ENCODE measurements at regions not wholly inside any gene's neighbourhood (a gene's known extent, or its start where the extent isn't known, plus 50 kb on each side); places are given as distances from the start of the nearest gene placed in this dataset.
"Not testable (repeated sequence)": the region's sequence is repeated elsewhere in the genome, so short reads cannot be mapped to it uniquely, and the experiment has no call there.

- Histone ChIP-seq H3K9me3 (ENCODE audit: control insufficient read depth, insufficient read depth, low read length) (no peaks in the 10 kb centered on the region), H3K4me1 (ENCODE audit: insufficient read depth, low read length) (no peaks in the 10 kb centered on the region), H3K9ac (ENCODE audit: low read depth, low read length) (no peak overlapping the region), H3K36me3 (ENCODE audit: insufficient read depth, low read length) (no peaks in the 10 kb centered on the region)
These were observed 105.3 kb downstream of the CXCL12 start for GRCh38 chr10:44279426-44280126.

- Histone ChIP-seq H3K4me1 (ENCODE audit: insufficient read depth, low read length) (no peaks in the 10 kb centered on the region), H3K36me3 (ENCODE audit: insufficient read depth, low read length) (no peaks in the 10 kb centered on the region), H3K9ac (ENCODE audit: low read depth, low read length) (no peak overlapping the region), H3K9me3 (ENCODE audit: control insufficient read depth, insufficient read depth, low read length) (no peaks in the 10 kb centered on the region)
These were observed 106.0 kb downstream of the CXCL12 start for GRCh38 chr10:44278837-44279324.

GRCh38 chr10:44268435-44268948 lies 116.4 kb downstream of the CXCL12 start:
- not testable (repeated sequence) for H3K4me1 ChIP-seq (ENCODE audit: insufficient read depth, low read length); H3K36me3 ChIP-seq (ENCODE audit: insufficient read depth, low read length)

GRCh38 chr10:44267007-44267406 lies 117.9 kb downstream of the CXCL12 start:
- no peaks in the 10 kb centered on the region for H3K36me3 ChIP-seq (ENCODE audit: insufficient read depth, low read length)
- no peaks in the 10 kb centered on the region for H3K4me1 ChIP-seq (ENCODE audit: insufficient read depth, low read length)
- no peak overlapping the region for H3K9ac ChIP-seq (ENCODE audit: low read depth, low read length)

More at GRCh38 chr10:44268435-44268948, 116.4 kb downstream of the CXCL12 start:
- H3K9ac ChIP-seq (ENCODE audit: low read depth, low read length); H3K9me3 ChIP-seq (ENCODE audit: control insufficient read depth, insufficient read depth, low read length): not testable (repeated sequence)

GRCh38 chr10:44264244-44264643 lies 120.7 kb downstream of the CXCL12 start:
- Histone ChIP-seq H3K9ac (ENCODE audit: low read depth, low read length) (no peak overlapping the region), H3K36me3 (ENCODE audit: insufficient read depth, low read length) (no peaks in the 10 kb centered on the region), H3K4me1 (ENCODE audit: insufficient read depth, low read length) (no peaks in the 10 kb centered on the region), H3K9me3 (ENCODE audit: control insufficient read depth, insufficient read depth, low read length) (no peaks in the 10 kb centered on the region; the same call in none of the 2 replicates)

More at GRCh38 chr10:44267007-44267406, 117.9 kb downstream of the CXCL12 start:
- no peaks in the 10 kb centered on the region; the same call in none of the 2 replicates for H3K9me3 ChIP-seq (ENCODE audit: control insufficient read depth, insufficient read depth, low read length)

- Histone ChIP-seq H3K4me1 (ENCODE audit: insufficient read depth, low read length) (peaks cover 4% of the 10 kb centered on the region; the same call in 1 of the 2 replicates), H3K9me3 (ENCODE audit: control insufficient read depth, insufficient read depth, low read length) (no peaks in the 10 kb centered on the region; the same call in none of the 2 replicates), H3K9ac (ENCODE audit: low read depth, low read length) (no peak overlapping the region), H3K36me3 (ENCODE audit: insufficient read depth, low read length) (no peaks in the 10 kb centered on the region)
These were observed 121.1 kb downstream of the CXCL12 start for GRCh38 chr10:44263771-44264170.

- Histone ChIP-seq H3K9ac (ENCODE audit: low read depth, low read length) (no peak overlapping the region), H3K9me3 (ENCODE audit: control insufficient read depth, insufficient read depth, low read length) (no peaks in the 10 kb centered on the region; the same call in 1 of the 2 replicates), H3K4me1 (ENCODE audit: insufficient read depth, low read length) (peaks cover 4% of the 10 kb centered on the region; the same call in 1 of the 2 replicates), H3K36me3 (ENCODE audit: insufficient read depth, low read length) (no peaks in the 10 kb centered on the region)
These were observed 122.2 kb downstream of the CXCL12 start for GRCh38 chr10:44262551-44263251.

- Histone ChIP-seq H3K4me1 (ENCODE audit: insufficient read depth, low read length) (peaks cover 4% of the 10 kb centered on the region; the same call in 1 of the 2 replicates), H3K9me3 (ENCODE audit: control insufficient read depth, insufficient read depth, low read length) (no peaks in the 10 kb centered on the region; the same call in 1 of the 2 replicates), H3K9ac (ENCODE audit: low read depth, low read length) (no peak overlapping the region), H3K36me3 (ENCODE audit: insufficient read depth, low read length) (no peaks in the 10 kb centered on the region)
These were observed 123.0 kb downstream of the CXCL12 start for GRCh38 chr10:44261710-44262455.

GRCh38 chr10:44261296-44261695 lies 123.6 kb downstream of the CXCL12 start:
- H3K36me3 ChIP-seq (ENCODE audit: insufficient read depth, low read length), result no peaks in the 10 kb centered on the region
- no peaks in the 10 kb centered on the region for H3K9me3 ChIP-seq (ENCODE audit: control insufficient read depth, insufficient read depth, low read length)
- no peak overlapping the region for H3K9ac ChIP-seq (ENCODE audit: low read depth, low read length)
- peaks cover 4% of the 10 kb centered on the region; the same call in 1 of the 2 replicates for H3K4me1 ChIP-seq (ENCODE audit: insufficient read depth, low read length)

GRCh38 chr10:44260286-44260928 lies 124.5 kb downstream of the CXCL12 start:
- Histone ChIP-seq H3K9me3 (ENCODE audit: control insufficient read depth, insufficient read depth, low read length) (no peaks in the 10 kb centered on the region), H3K36me3 (ENCODE audit: insufficient read depth, low read length) (no peaks in the 10 kb centered on the region), H3K9ac (ENCODE audit: low read depth, low read length) (no peak overlapping the region), H3K4me1 (ENCODE audit: insufficient read depth, low read length) (peaks cover 4% of the 10 kb centered on the region; the same call in 1 of the 2 replicates)

- Histone ChIP-seq H3K36me3 (ENCODE audit: insufficient read depth, low read length) (no peaks in the 10 kb centered on the region), H3K9me3 (ENCODE audit: control insufficient read depth, insufficient read depth, low read length) (no peaks in the 10 kb centered on the region), H3K9ac (ENCODE audit: low read depth, low read length) (no peak overlapping the region), H3K4me1 (ENCODE audit: insufficient read depth, low read length) (peaks cover 4% of the 10 kb centered on the region; the same call in 1 of the 2 replicates)
These were observed 125.6 kb downstream of the CXCL12 start for GRCh38 chr10:44259090-44259874.

- Histone ChIP-seq H3K9ac (ENCODE audit: low read depth, low read length) (no peak overlapping the region), H3K36me3 (ENCODE audit: insufficient read depth, low read length) (no peaks in the 10 kb centered on the region), H3K4me1 (ENCODE audit: insufficient read depth, low read length) (peaks cover 4% of the 10 kb centered on the region; the same call in 1 of the 2 replicates), H3K9me3 (ENCODE audit: control insufficient read depth, insufficient read depth, low read length) (no peaks in the 10 kb centered on the region)
These were observed 126.3 kb downstream of the CXCL12 start for GRCh38 chr10:44258460-44259089.

- H3K4me1 ChIP-seq (ENCODE audit: insufficient read depth, low read length), result peaks cover 4% of the 10 kb centered on the region; the same call in 1 of the 2 replicates
- no peak overlapping the region for H3K9ac ChIP-seq (ENCODE audit: low read depth, low read length)
- no peaks in the 10 kb centered on the region for H3K36me3 ChIP-seq (ENCODE audit: insufficient read depth, low read length)
- H3K9me3 ChIP-seq (ENCODE audit: control insufficient read depth, insufficient read depth, low read length), result no peaks in the 10 kb centered on the region
These were observed 126.9 kb downstream of the CXCL12 start for GRCh38 chr10:44258019-44258418.

Data from ES-I3 (cell line).